T-helper 1 cell treated with Interleukin-12 subunit alpha and Interleukin-12 subunit beta and Interleukin-4 antibody, amounts not matched to agents 30 μg/mL and 1 μg/mL, for 36 hours (primary cell): ENCODE measurements at regions not wholly inside any gene's neighbourhood (a gene's known extent, or its start where the extent isn't known, plus 50 kb on each side); places are given as distances from the start of the nearest gene placed in this dataset.

Experiments
- H3K27ac Mint-ChIP-seq: one replicate; pipeline ENCODE4 v1.8.0; 2021; ENCODE audit warnings: mild to moderate bottlenecking, mixed read lengths
- H3K27me3 Mint-ChIP-seq: one replicate; pipeline ENCODE4 v1.8.0; 2021; ENCODE audit warnings: low read depth, mixed read lengths
- H3K36me3 Mint-ChIP-seq: one replicate; pipeline ENCODE4 v1.8.0; 2021; ENCODE audit warnings: low read depth, mixed read lengths
- H3K4me1 Mint-ChIP-seq: one replicate; pipeline ENCODE4 v1.8.0; 2021; ENCODE audit warnings: low read depth, mixed read lengths
- H3K4me3 Mint-ChIP-seq: one replicate; pipeline ENCODE4 v1.8.0; 2021; ENCODE audit warnings: mild to moderate bottlenecking, moderate library complexity, mixed read lengths
- H3K9me3 Mint-ChIP-seq: one replicate; pipeline ENCODE4 v1.8.0; 2021; ENCODE audit warnings: mixed read lengths

- H3K4me1 Mint-ChIP-seq = no peaks in the 10 kb centered on the region
- H3K27ac Mint-ChIP-seq = no peak overlapping the region
- no peaks in the 10 kb centered on the region for H3K36me3 Mint-ChIP-seq
- no peaks in the 10 kb centered on the region for H3K9me3 Mint-ChIP-seq
- no peaks in the 10 kb centered on the region for H3K27me3 Mint-ChIP-seq
- no peak overlapping the region for H3K4me3 Mint-ChIP-seq
Observed at GRCh38 chr2:239673641-239674040, 272.8 kb upstream of the HDAC4 start.

- no peak overlapping the region for H3K27ac Mint-ChIP-seq
- no peaks in the 10 kb centered on the region for H3K4me1 Mint-ChIP-seq
Observed at GRCh38 chr2:239671916-239672849, 271.4 kb upstream of the HDAC4 start.

GRCh38 chr2:239671471-239671870 lies 270.7 kb upstream of the HDAC4 start:
- Mint-ChIP-seq H3K27ac (no peak overlapping the region), H3K4me1 (no peaks in the 10 kb centered on the region), H3K4me3 (no peak overlapping the region), H3K9me3 (no peaks in the 10 kb centered on the region), H3K27me3 (no peaks in the 10 kb centered on the region), H3K36me3 (no peaks in the 10 kb centered on the region)

More at GRCh38 chr2:239671916-239672849, 271.4 kb upstream of the HDAC4 start:
- no peaks in the 10 kb centered on the region for H3K36me3 Mint-ChIP-seq
- no peak overlapping the region for H3K4me3 Mint-ChIP-seq
- H3K9me3 Mint-ChIP-seq = no peaks in the 10 kb centered on the region
- no peaks in the 10 kb centered on the region for H3K27me3 Mint-ChIP-seq

- H3K27me3 Mint-ChIP-seq = no peaks in the 10 kb centered on the region
- H3K9me3 Mint-ChIP-seq = no peaks in the 10 kb centered on the region
- no peak overlapping the region for H3K4me3 Mint-ChIP-seq
- no peak overlapping the region for H3K27ac Mint-ChIP-seq
- no peaks in the 10 kb centered on the region for H3K4me1 Mint-ChIP-seq
- H3K36me3 Mint-ChIP-seq = no peaks in the 10 kb centered on the region
Observed at GRCh38 chr2:239670463-239671120, 269.8 kb upstream of the HDAC4 start.

- Mint-ChIP-seq H3K36me3 (no peaks in the 10 kb centered on the region), H3K27me3 (no peaks in the 10 kb centered on the region), H3K27ac (no peak overlapping the region), H3K4me3 (no peak overlapping the region), H3K4me1 (no peaks in the 10 kb centered on the region), H3K9me3 (no peaks in the 10 kb centered on the region)
Observed at GRCh38 chr2:239669899-239670460, 269.2 kb upstream of the HDAC4 start.

- no peak overlapping the region for H3K4me3 Mint-ChIP-seq
- no peaks in the 10 kb centered on the region for H3K36me3 Mint-ChIP-seq
- no peak overlapping the region for H3K27ac Mint-ChIP-seq
- no peaks in the 10 kb centered on the region for H3K4me1 Mint-ChIP-seq
- no peaks in the 10 kb centered on the region for H3K9me3 Mint-ChIP-seq
- no peaks in the 10 kb centered on the region for H3K27me3 Mint-ChIP-seq
Observed at GRCh38 chr2:239669181-239669898, 268.5 kb upstream of the HDAC4 start.

GRCh38 chr2:239668651-239669050 lies 267.8 kb upstream of the HDAC4 start:
- Mint-ChIP-seq H3K9me3 (no peaks in the 10 kb centered on the region), H3K4me3 (no peak overlapping the region), H3K36me3 (no peaks in the 10 kb centered on the region), H3K27me3 (no peaks in the 10 kb centered on the region), H3K27ac (no peak overlapping the region), H3K4me1 (no peaks in the 10 kb centered on the region)

GRCh38 chr2:239668042-239668441 lies 267.2 kb upstream of the HDAC4 start:
- no peak overlapping the region for H3K27ac Mint-ChIP-seq

GRCh38 chr2:239667431-239667985 lies 266.7 kb upstream of the HDAC4 start:
- Mint-ChIP-seq H3K9me3 (no peaks in the 10 kb centered on the region), H3K27me3 (peaks cover under 1% of the 10 kb centered on the region), H3K4me3 (no peak overlapping the region), H3K4me1 (no peaks in the 10 kb centered on the region), H3K36me3 (no peaks in the 10 kb centered on the region), H3K27ac (no peak overlapping the region)

More at GRCh38 chr2:239668042-239668441, 267.2 kb upstream of the HDAC4 start:
- Mint-ChIP-seq H3K9me3 (no peaks in the 10 kb centered on the region), H3K27me3 (no peaks in the 10 kb centered on the region), H3K4me3 (no peak overlapping the region), H3K36me3 (no peaks in the 10 kb centered on the region), H3K4me1 (no peaks in the 10 kb centered on the region)

GRCh38 chr2:239666855-239667376 lies 266.1 kb upstream of the HDAC4 start:
- Mint-ChIP-seq H3K4me1 (no peaks in the 10 kb centered on the region), H3K27me3 (peaks cover 7% of the 10 kb centered on the region), H3K27ac (no peak overlapping the region), H3K4me3 (no peak overlapping the region), H3K9me3 (no peaks in the 10 kb centered on the region), H3K36me3 (no peaks in the 10 kb centered on the region)

GRCh38 chr2:239666053-239666854 lies 265.4 kb upstream of the HDAC4 start:
- H3K4me3 Mint-ChIP-seq = no peak overlapping the region
- H3K27me3 Mint-ChIP-seq = peaks cover 13% of the 10 kb centered on the region
- no peak overlapping the region for H3K27ac Mint-ChIP-seq
- H3K4me1 Mint-ChIP-seq = no peaks in the 10 kb centered on the region
- H3K9me3 Mint-ChIP-seq = no peaks in the 10 kb centered on the region
- H3K36me3 Mint-ChIP-seq = no peaks in the 10 kb centered on the region

- H3K36me3 Mint-ChIP-seq = no peaks in the 10 kb centered on the region
- no peaks in the 10 kb centered on the region for H3K9me3 Mint-ChIP-seq
- no peak overlapping the region for H3K27ac Mint-ChIP-seq
Observed at GRCh38 chr2:239664216-239664810, 263.5 kb upstream of the HDAC4 start.

GRCh38 chr2:239663364-239663924 lies 262.6 kb upstream of the HDAC4 start:
- Mint-ChIP-seq H3K27me3 (peaks cover 14% of the 10 kb centered on the region), H3K9me3 (no peaks in the 10 kb centered on the region), H3K36me3 (no peaks in the 10 kb centered on the region), H3K27ac (no peak overlapping the region), H3K4me3 (no peak overlapping the region), H3K4me1 (no peaks in the 10 kb centered on the region)

More at GRCh38 chr2:239664216-239664810, 263.5 kb upstream of the HDAC4 start:
- Mint-ChIP-seq H3K4me3 (no peak overlapping the region), H3K4me1 (no peaks in the 10 kb centered on the region), H3K27me3 (peaks cover 14% of the 10 kb centered on the region)
